ENCODE measurements at regions not wholly inside any gene's neighbourhood (a gene's known extent, or its start where the extent isn't known, plus 50 kb on each side); places are given as distances from the start of the nearest gene placed in this dataset.

GRCh38 chr7:46838463-46838862 lies 743.4 kb downstream of the TNS3 start:
- Histone ChIP-seq H3K27ac (ENCODE audit: low read depth in 2 of 2, low read length in 2 of 2) (no peak overlapping the region), H3K9me3 (ENCODE audit: control insufficient read depth in 2 of 3, insufficient read depth in 1 of 3, low read length in 3 of 3) (no peaks in the 10 kb centered on the region), H3K4me3 (ENCODE audit: low read length in 3 of 3) (no peak overlapping the region), H3K9ac (ENCODE audit: low read length in 3 of 3) (no peak overlapping the region), H3K27me3 (ENCODE audit: control insufficient read depth, insufficient read depth, low read length) (no peaks in the 10 kb centered on the region), H3K36me3 (ENCODE audit: control insufficient read depth in 2 of 3, insufficient read depth in 3 of 3, low read length in 3 of 3) (no peaks in the 10 kb centered on the region), H3K4me1 (ENCODE audit: control insufficient read depth in 2 of 3, insufficient read depth in 2 of 3, low read depth in 1 of 3, low read length in 3 of 3) (no peaks in the 10 kb centered on the region)
- FAIRE-seq (no peak), DNase-seq (no peak)
- intact Hi-C loops (cut with DNase I) = no loop called here
- TF ChIP-seq, protein P1, sequence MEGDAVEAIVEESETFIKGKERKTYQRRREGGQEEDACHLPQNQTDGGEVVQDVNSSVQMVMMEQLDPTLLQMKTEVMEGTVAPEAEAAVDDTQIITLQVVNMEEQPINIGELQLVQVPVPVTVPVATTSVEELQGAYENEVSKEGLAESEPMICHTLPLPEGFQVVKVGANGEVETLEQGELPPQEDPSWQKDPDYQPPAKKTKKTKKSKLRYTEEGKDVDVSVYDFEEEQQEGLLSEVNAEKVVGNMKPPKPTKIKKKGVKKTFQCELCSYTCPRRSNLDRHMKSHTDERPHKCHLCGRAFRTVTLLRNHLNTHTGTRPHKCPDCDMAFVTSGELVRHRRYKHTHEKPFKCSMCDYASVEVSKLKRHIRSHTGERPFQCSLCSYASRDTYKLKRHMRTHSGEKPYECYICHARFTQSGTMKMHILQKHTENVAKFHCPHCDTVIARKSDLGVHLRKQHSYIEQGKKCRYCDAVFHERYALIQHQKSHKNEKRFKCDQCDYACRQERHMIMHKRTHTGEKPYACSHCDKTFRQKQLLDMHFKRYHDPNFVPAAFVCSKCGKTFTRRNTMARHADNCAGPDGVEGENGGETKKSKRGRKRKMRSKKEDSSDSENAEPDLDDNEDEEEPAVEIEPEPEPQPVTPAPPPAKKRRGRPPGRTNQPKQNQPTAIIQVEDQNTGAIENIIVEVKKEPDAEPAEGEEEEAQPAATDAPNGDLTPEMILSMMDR (IDR thresholded peaks at IDR 0.05; ENCODE audit: borderline replicate concordance, extremely low read depth, insufficient read depth) = no peak

DNA sequence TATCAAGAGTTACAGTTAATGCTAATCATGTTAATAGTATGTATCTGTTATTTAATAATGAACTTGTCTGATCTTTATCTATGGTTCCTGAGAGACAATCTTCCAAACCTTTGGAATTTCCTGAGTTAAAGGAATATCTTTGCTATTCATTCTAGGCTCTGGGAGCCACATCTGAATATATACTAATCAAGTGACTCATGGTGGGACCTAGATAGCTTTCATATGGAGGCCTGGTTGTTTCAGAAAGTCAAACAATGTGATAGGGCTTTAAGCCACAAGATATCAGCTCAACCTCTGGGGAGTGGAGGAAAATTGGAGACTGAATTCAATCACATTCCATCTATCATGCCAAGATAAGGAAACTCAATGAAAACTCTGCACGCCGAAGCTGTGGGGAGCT lies 746.4 kb downstream of the TNS3 start:
- Histone ChIP-seq H3K4me3 (ENCODE audit: low read length in 3 of 3) (no peak overlapping the region), H3K27me3 (ENCODE audit: control insufficient read depth, insufficient read depth, low read length) (no peaks in the 10 kb centered on the region), H3K9ac (ENCODE audit: low read length in 3 of 3) (no peak overlapping the region), H3K9me3 (ENCODE audit: control insufficient read depth in 2 of 3, insufficient read depth in 1 of 3, low read length in 3 of 3) (no peaks in the 10 kb centered on the region), H3K27ac (ENCODE audit: low read depth in 2 of 2, low read length in 2 of 2) (no peak overlapping the region), H3K36me3 (ENCODE audit: control insufficient read depth in 2 of 3, insufficient read depth in 3 of 3, low read length in 3 of 3) (no peaks in the 10 kb centered on the region), H3K4me1 (ENCODE audit: control insufficient read depth in 2 of 3, insufficient read depth in 2 of 3, low read depth in 1 of 3, low read length in 3 of 3) (no peaks in the 10 kb centered on the region)
- FAIRE-seq (no peak), DNase-seq (no peak)
- intact Hi-C loops (cut with DNase I) = no loop called here
- TF ChIP-seq, protein P1 (IDR thresholded peaks at IDR 0.05; ENCODE audit: borderline replicate concordance, extremely low read depth, insufficient read depth) = no peak

GRCh38 chr7:46834921-46835320 lies 747.0 kb downstream of the TNS3 start:
- Histone ChIP-seq H3K27ac (ENCODE audit: low read depth in 2 of 2, low read length in 2 of 2) (no peak overlapping the region), H3K4me3 (ENCODE audit: low read length in 3 of 3) (no peak overlapping the region), H3K27me3 (ENCODE audit: control insufficient read depth, insufficient read depth, low read length) (no peaks in the 10 kb centered on the region), H3K4me1 (ENCODE audit: control insufficient read depth in 2 of 3, insufficient read depth in 2 of 3, low read depth in 1 of 3, low read length in 3 of 3) (no peaks in the 10 kb centered on the region), H3K36me3 (ENCODE audit: control insufficient read depth in 2 of 3, insufficient read depth in 3 of 3, low read length in 3 of 3) (no peaks in the 10 kb centered on the region), H3K9me3 (ENCODE audit: control insufficient read depth in 2 of 3, insufficient read depth in 1 of 3, low read length in 3 of 3) (no peaks in the 10 kb centered on the region), H3K9ac (ENCODE audit: low read length in 3 of 3) (no peak overlapping the region)
- TF ChIP-seq, protein P1 (IDR thresholded peaks at IDR 0.05; ENCODE audit: borderline replicate concordance, extremely low read depth, insufficient read depth) = no peak
- FAIRE-seq = no peak
- DNase-seq = no peak
- intact Hi-C loops (cut with DNase I) = no loop called here

- intact Hi-C loops (cut with DNase I) = no loop called here
- Histone ChIP-seq H3K27me3 (ENCODE audit: control insufficient read depth, insufficient read depth, low read length) (no peaks in the 10 kb centered on the region), H3K9me3 (ENCODE audit: control insufficient read depth in 2 of 3, insufficient read depth in 1 of 3, low read length in 3 of 3) (no peaks in the 10 kb centered on the region), H3K4me1 (ENCODE audit: control insufficient read depth in 2 of 3, insufficient read depth in 2 of 3, low read depth in 1 of 3, low read length in 3 of 3) (no peaks in the 10 kb centered on the region), H3K9ac (ENCODE audit: low read length in 3 of 3) (no peak overlapping the region), H3K4me3 (ENCODE audit: low read length in 3 of 3) (no peak overlapping the region), H3K36me3 (ENCODE audit: control insufficient read depth in 2 of 3, insufficient read depth in 3 of 3, low read length in 3 of 3) (no peaks in the 10 kb centered on the region), H3K27ac (ENCODE audit: low read depth in 2 of 2, low read length in 2 of 2) (no peak overlapping the region)
- FAIRE-seq (no peak), DNase-seq (no peak)
- TF ChIP-seq, protein P1 (IDR thresholded peaks at IDR 0.05; ENCODE audit: borderline replicate concordance, extremely low read depth, insufficient read depth) = no peak
Measured at GRCh38 chr7:46833197-46833596, 748.7 kb downstream of the TNS3 start.
